Spleen (tissue), 7 donors: ENCODE measurements at regions not wholly inside any gene's neighbourhood (a gene's known extent, or its start where the extent isn't known, plus 50 kb on each side); places are given as distances from the start of the nearest gene placed in this dataset.

Source experiments
- CTCF ChIP-seq, 11 experiments: fragments of 200-600 bp in 7 of 11; fragments of 450-650 bp in 4 of 11; sonication (generic) in 4 of 11; IDR thresholded peaks in 8 of 11; conservative IDR thresholded peaks in 3 of 11; 1 replicate in 7 of 11; 2 replicates in 4 of 11; pipeline versions ENCODE4 v1.4.0 to v1.8.0; 2016 to 2021; ENCODE audit warnings: antibody characterized with exemption in 11 of 11, inconsistent platforms in 4 of 11, mild to moderate bottlenecking in 1 of 11
- POLR2A ChIP-seq, 3 donors: fragments of 450-650 bp; IDR thresholded peaks; one replicate each; pipeline ENCODE4 v1.5.1; 2017; ENCODE audit warnings: antibody characterized with exemption in 3 of 3, mild to moderate bottlenecking in 1 of 3
- POLR2AphosphoS5 ChIP-seq, 3 donors: sonication (generic); formaldehyde crosslinking; IDR thresholded peaks; one replicate each; pipeline ENCODE4 v1.5.1; 2017; ENCODE audit warnings: antibody characterized with exemption in 3 of 3
- donor health status: DM: no; HTN: no; CAD: no; lungs with moderate emphysema.
- donor health status: DM: no; HTN: no; CAD: no.
- donor health status: DM: no; HTN: no; CAD: no.

DNA sequence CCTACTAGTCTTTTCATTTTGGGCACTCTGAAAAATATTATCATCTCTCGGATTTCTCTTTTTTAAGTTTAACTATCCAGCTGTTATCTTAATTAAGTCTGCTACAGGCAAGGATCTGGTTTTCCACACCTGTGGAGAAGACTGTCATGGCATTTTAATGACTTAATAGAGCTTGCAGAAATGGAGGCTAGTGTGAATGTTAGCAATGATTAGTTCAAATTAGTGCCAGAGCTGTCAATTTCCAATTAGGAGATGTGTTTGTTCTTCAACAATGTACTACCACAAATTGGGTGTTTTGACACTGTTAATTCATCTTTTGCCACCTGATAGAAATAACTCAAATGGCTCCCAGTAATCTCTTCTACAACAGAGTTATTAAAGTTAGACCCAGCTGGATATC, 2023.0 kb upstream of the CDH9 start:
- TF ChIP-seq CTCF (IDR thresholded peaks at IDR 0.05 in 8 of 11, conservative IDR thresholded peaks at IDR 0.05 in 3 of 11) (no peak), POLR2A (IDR thresholded peaks at IDR 0.05) (no peak), POLR2AphosphoS5 (IDR thresholded peaks at IDR 0.05) (no peak)
